ENCODE measurements at regions not wholly inside any gene's neighbourhood (a gene's known extent, or its start where the extent isn't known, plus 50 kb on each side); places are given as distances from the start of the nearest gene placed in this dataset.

DNA sequence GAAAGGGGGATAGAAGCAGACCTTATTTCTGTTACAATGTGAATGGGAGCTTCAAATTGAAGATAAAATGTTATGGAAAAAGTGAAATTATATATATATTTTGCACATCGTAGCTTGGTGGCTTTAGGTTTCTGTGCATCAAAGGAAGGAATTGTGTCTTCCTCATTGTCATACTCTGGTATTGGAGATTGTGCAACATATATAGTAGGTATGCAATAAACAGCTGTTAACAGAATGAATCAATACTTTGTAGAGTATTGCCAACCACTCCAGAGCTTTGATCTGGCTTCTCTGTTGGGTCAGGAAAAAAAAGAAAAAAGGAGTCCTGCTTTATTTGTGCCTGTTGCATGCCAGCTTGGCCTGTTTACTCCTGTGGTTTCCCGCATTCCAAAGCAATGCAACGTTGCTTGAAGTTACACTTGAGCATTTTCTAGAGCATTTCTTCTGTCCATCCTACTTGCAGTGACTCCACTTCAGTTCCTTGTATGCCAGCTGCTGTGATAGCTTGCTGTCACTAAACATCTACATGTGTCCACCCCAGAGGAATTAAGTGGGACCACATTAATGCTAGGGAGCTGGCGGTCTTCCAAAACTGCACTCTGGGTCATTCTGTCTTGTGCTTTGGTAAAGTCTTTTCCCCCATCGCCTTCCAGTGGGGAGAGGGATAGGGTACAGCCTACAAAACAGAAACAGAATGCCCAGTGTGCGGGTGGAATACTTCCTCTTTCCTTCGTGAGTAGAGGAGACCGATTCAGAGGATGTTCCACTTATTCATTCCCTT, 62.0 kb upstream of the MEF2C start:
- no peak overlapping the region for H3K4me3 ChIP-seq
- TF ChIP-seq, protein P1, sequence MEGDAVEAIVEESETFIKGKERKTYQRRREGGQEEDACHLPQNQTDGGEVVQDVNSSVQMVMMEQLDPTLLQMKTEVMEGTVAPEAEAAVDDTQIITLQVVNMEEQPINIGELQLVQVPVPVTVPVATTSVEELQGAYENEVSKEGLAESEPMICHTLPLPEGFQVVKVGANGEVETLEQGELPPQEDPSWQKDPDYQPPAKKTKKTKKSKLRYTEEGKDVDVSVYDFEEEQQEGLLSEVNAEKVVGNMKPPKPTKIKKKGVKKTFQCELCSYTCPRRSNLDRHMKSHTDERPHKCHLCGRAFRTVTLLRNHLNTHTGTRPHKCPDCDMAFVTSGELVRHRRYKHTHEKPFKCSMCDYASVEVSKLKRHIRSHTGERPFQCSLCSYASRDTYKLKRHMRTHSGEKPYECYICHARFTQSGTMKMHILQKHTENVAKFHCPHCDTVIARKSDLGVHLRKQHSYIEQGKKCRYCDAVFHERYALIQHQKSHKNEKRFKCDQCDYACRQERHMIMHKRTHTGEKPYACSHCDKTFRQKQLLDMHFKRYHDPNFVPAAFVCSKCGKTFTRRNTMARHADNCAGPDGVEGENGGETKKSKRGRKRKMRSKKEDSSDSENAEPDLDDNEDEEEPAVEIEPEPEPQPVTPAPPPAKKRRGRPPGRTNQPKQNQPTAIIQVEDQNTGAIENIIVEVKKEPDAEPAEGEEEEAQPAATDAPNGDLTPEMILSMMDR (IDR thresholded peaks at IDR 0.05): no peak
- H3K4me1 ChIP-seq: peaks cover 0 to 18% of the 10 kb centered on the region in 2 donors
- no peaks in the 10 kb centered on the region for H3K27me3 ChIP-seq
- no peak for DNase-seq (ENCODE audit: low spot score in 2 of 2)
- intact Hi-C loops (cut with DNase I): loop anchor here (5.0 to 10.0 kb wide), 3 partner anchors 58 to 1580 kb away; partner anchors contain the start of gene LYSMD3
- H3K36me3 ChIP-seq: no peaks in the 10 kb centered on the region
- H3K9me3 ChIP-seq: no peaks in the 10 kb centered on the region
- peak overlapping the region; percentile 81 for H3K27ac ChIP-seq

DNA sequence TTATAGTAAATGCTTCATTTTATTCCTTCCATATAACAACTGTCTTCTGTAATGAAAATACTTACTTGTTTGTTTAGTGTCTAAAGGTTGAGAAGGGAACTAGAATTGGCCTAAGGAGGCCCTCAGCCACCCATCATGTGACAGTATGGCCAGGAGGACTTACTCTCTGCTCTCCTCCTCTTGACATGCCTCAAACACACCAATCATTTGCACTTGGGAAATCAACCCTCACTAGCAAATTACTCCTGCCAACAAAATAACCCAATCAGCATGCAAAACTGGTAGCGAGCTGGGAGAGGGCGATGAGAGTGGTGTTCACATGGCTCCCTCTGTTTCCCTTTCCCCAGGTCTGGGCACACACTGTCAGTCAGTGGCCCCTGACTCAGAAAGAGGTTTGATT, 58.6 kb upstream of the MEF2C start:
- intact Hi-C loops (cut with DNase I): loop anchor here (5.0 to 10.0 kb wide), 3 partner anchors 54 to 1583 kb away; partner anchors contain the start of gene LYSMD3
- Histone ChIP-seq H3K4me3 (no peak overlapping the region), H3K4me1 (peaks cover 0 to 14% of the 10 kb centered on the region in 2 donors), H3K27ac (peak overlapping the region; percentile 67 to 81), H3K9me3 (no peaks in the 10 kb centered on the region), H3K36me3 (no peaks in the 10 kb centered on the region), H3K27me3 (no peaks in the 10 kb centered on the region)
- TF ChIP-seq, protein P1 (IDR thresholded peaks at IDR 0.05): no peak
- no peak for DNase-seq (ENCODE audit: low spot score in 2 of 2)

DNA sequence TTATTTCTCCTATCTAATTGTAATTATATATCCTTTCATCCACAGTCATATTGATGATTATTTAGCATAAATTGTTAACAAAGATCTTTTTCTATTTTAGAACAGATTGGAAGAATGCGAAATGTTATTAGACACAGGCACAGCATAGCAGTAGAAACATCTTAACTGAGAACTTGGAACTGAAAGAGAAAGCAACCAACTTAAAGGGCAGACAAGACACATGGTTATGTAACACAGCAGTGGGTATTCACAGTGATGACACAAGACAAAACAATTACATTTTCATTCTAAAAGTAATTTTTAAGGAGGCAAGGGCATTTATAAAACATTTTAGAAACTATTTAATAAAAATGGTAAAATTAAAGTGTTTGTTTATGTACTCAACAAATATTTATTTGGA, 57.7 kb upstream of the MEF2C start:
- H3K27ac ChIP-seq: no peak overlapping the region
- intact Hi-C loops (cut with DNase I): loop anchor here (5.0 to 10.0 kb wide), 3 partner anchors 53 to 1584 kb away; partner anchors contain the start of gene LYSMD3
- H3K4me1 ChIP-seq: peaks cover 0 to 14% of the 10 kb centered on the region in 2 donors

DNA sequence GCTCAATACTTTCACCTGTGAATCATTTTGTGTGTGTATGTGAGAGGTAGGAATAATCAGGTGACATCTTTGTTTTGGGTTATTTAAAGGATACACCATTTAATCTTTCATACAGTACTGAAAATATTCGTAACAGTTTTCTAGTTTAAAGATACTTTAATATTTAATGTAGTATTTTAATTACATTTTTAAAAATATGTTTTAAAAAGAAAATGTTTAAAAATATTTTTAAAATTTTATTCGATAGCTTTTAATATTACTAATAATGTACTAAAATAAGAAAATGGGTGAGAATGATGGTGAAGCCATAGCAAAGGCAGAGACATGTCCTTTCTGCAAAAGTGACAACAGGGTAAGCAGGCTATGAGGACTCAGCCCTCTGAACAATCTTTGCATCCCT, 56.3 kb upstream of the MEF2C start:
- Histone ChIP-seq H3K27ac (no peak overlapping the region), H3K36me3 (no peaks in the 10 kb centered on the region), H3K9me3 (no peaks in the 10 kb centered on the region), H3K4me3 (no peak overlapping the region), H3K4me1 (peaks cover 0 to 14% of the 10 kb centered on the region in 2 donors), H3K27me3 (no peaks in the 10 kb centered on the region)
- TF ChIP-seq, protein P1 (IDR thresholded peaks at IDR 0.05): no peak
- DNase-seq (ENCODE audit: low spot score in 2 of 2): no peak
- intact Hi-C loops (cut with DNase I): loop anchor here (5.0 kb wide), 1 partner anchor 1328 kb away; no protein-coding TSS in a partner anchor

More for the DNA sequence above, 57.7 kb upstream of the MEF2C start:
- DNase-seq (ENCODE audit: low spot score in 2 of 2): no peak
- Histone ChIP-seq H3K27me3 (no peaks in the 10 kb centered on the region), H3K36me3 (no peaks in the 10 kb centered on the region), H3K9me3 (no peaks in the 10 kb centered on the region), H3K4me3 (no peak overlapping the region)
- TF ChIP-seq, protein P1 (IDR thresholded peaks at IDR 0.05): no peak

DNA sequence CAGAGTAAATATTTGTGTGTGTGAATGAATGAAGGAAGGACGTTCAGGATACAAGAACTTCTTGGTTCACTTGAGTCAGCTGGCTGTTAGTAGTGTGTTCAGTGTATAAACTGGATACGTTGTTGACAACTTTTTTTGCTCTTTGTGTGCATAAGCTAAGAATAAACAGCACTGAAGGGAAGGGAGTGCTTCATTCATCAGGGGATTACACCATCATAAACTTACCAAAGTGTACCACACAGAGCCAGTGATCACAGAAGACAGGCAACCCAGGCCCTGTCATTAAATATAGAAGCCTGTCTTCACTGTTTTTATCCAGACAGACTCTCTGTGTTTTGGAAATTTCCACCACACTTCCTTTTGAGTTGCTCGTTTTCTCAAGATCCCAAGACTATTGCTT, 55.5 kb upstream of the MEF2C start:
- H3K27ac ChIP-seq: no peak overlapping the region
- H3K36me3 ChIP-seq: no peaks in the 10 kb centered on the region
- intact Hi-C loops (cut with DNase I): loop anchor here (5.0 kb wide), 1 partner anchor 1329 kb away; no protein-coding TSS in a partner anchor
- no peak for DNase-seq (ENCODE audit: low spot score in 2 of 2)
- H3K4me3 ChIP-seq: no peak overlapping the region
- no peaks in the 10 kb centered on the region for H3K27me3 ChIP-seq
- TF ChIP-seq, protein P1 (IDR thresholded peaks at IDR 0.05): no peak
- no peaks in the 10 kb centered on the region for H3K9me3 ChIP-seq
- H3K4me1 ChIP-seq: peaks cover 0 to 14% of the 10 kb centered on the region in 2 donors
